DOHH2 (cell line): ENCODE measurements at regions not wholly inside any gene's neighbourhood (a gene's known extent, or its start where the extent isn't known, plus 50 kb on each side); places are given as distances from the start of the nearest gene placed in this dataset.

Experiments
- H3F3A ChIP-seq: fragments of 200-600 bp; sonication (generic), shearing (Covaris generic); 2 replicates; pipeline ENCODE4 v1.6.0; 2016; ENCODE audit warnings: antibody characterized with exemption, mild to moderate bottlenecking; ENCODE audit not compliant: control insufficient read depth, insufficient read depth
- H3K27ac ChIP-seq: fragments of 200-600 bp; sonication (generic); 2 replicates; pipeline ENCODE4 v1.5.1; 2014; ENCODE audit warnings: low read depth, mild to moderate bottlenecking, low read length, moderate library complexity
- H3K27me3 ChIP-seq: fragments of 200-600 bp; sonication (generic); 2 replicates; pipeline ENCODE4 v1.6.1; 2014; ENCODE audit warnings: mild to moderate bottlenecking, low read length, mixed read lengths; ENCODE audit not compliant: control insufficient read depth
- H3K36me3 ChIP-seq: fragments of 200-600 bp; sonication (generic); 2 replicates; pipeline ENCODE4 v1.6.1; 2014; ENCODE audit warnings: mild to moderate bottlenecking, low read length, moderate library complexity, mixed read lengths; ENCODE audit not compliant: control insufficient read depth
- H3K4me1 ChIP-seq: fragments of 200-600 bp; sonication (generic); 2 replicates; pipeline ENCODE4 v1.6.1; 2014; ENCODE audit warnings: mild to moderate bottlenecking, low read length, mixed read lengths; ENCODE audit not compliant: control insufficient read depth
- H3K4me2 ChIP-seq: fragments of 200-600 bp; sonication (generic); 2 replicates; pipeline ENCODE4 v1.6.0; 2014; ENCODE audit warnings: mild to moderate bottlenecking, low read length, moderate library complexity
- H3K4me3 ChIP-seq: fragments of 200-600 bp; sonication (generic); 2 replicates; pipeline ENCODE4 v1.5.1; 2014; ENCODE audit warnings: mild to moderate bottlenecking, low read length, mixed read lengths
- H3K79me2 ChIP-seq: fragments of 200-600 bp; sonication (generic); 2 replicates; pipeline ENCODE4 v1.6.1; 2014; ENCODE audit warnings: mild to moderate bottlenecking, low read length, mixed read lengths; ENCODE audit not compliant: control insufficient read depth
- H3K9me2 ChIP-seq: fragments of 200-600 bp; sonication (generic); replicated peaks from 2 replicates; pipeline ENCODE4 v1.6.1; 2014; ENCODE audit warnings: mild to moderate bottlenecking, low read length, mixed read lengths; ENCODE audit not compliant: control insufficient read depth
- H3K9me3 ChIP-seq: fragments of 200-600 bp; sonication (generic); 2 replicates; pipeline ENCODE4 v1.6.1; 2014; ENCODE audit warnings: antibody characterized with exemption, low read length, mixed read lengths; ENCODE audit not compliant: control insufficient read depth, insufficient read depth
- H4K20me1 ChIP-seq: fragments of 200-600 bp; sonication (generic); 2 replicates; pipeline ENCODE4 v1.6.0; 2014; ENCODE audit warnings: low read depth, mild to moderate bottlenecking, antibody characterized with exemption, low read length, moderate library complexity; ENCODE audit not compliant: control insufficient read depth, insufficient read depth
- CTCF ChIP-seq: fragments of 200-600 bp; sonication (generic); IDR thresholded peaks from one replicate; pipeline ENCODE4 v1.5.1; 2014; ENCODE audit warnings: antibody characterized with exemption, mild to moderate bottlenecking, low read depth, low read length; ENCODE audit not compliant: poor library complexity, severe bottlenecking
- EZH2phosphoT487 ChIP-seq: fragments of 200-600 bp; sonication (generic); IDR thresholded peaks from 2 replicates; pipeline ENCODE4 v1.6.1; 2017; ENCODE audit warnings: borderline replicate concordance, mild to moderate bottlenecking, antibody characterized with exemption, low read length, moderate library complexity, mixed read lengths

- TF ChIP-seq EZH2phosphoT487 (no peak), CTCF (no peak)
- no peaks in the 10 kb centered on the region for H4K20me1 ChIP-seq
- no peaks in the 10 kb centered on the region for H3K4me1 ChIP-seq
- no peaks in the 10 kb centered on the region for H3K9me2 ChIP-seq
- H3K4me2 ChIP-seq, result no peak overlapping the region
- H3K36me3 ChIP-seq, result no peaks in the 10 kb centered on the region
- H3K9me3 ChIP-seq, result no peaks in the 10 kb centered on the region
- H3K27ac ChIP-seq, result no peak overlapping the region
- H3K27me3 ChIP-seq, result no peaks in the 10 kb centered on the region
- no peaks in the 10 kb centered on the region for H3F3A ChIP-seq
- H3K4me3 ChIP-seq, result no peak overlapping the region
- H3K79me2 ChIP-seq, result no peaks in the 10 kb centered on the region
These were observed 522.3 kb downstream of the MED13L start for GRCh38 chr12:115755061-115755724.

GRCh38 chr12:115752913-115753726 lies 524.4 kb downstream of the MED13L start:
- no peaks in the 10 kb centered on the region for H3K36me3 ChIP-seq
- no peaks in the 10 kb centered on the region for H3F3A ChIP-seq
- no peaks in the 10 kb centered on the region for H3K79me2 ChIP-seq
- TF ChIP-seq EZH2phosphoT487, result no peak
- peak; percentile 48 for TF ChIP-seq CTCF
- H3K4me2 ChIP-seq, result no peak overlapping the region
- H3K9me3 ChIP-seq, result no peaks in the 10 kb centered on the region
- no peak overlapping the region for H3K27ac ChIP-seq
- H3K4me3 ChIP-seq, result no peak overlapping the region
- H4K20me1 ChIP-seq, result no peaks in the 10 kb centered on the region
- H3K9me2 ChIP-seq, result no peaks in the 10 kb centered on the region
- no peaks in the 10 kb centered on the region for H3K4me1 ChIP-seq
- H3K27me3 ChIP-seq, result no peaks in the 10 kb centered on the region

- TF ChIP-seq EZH2phosphoT487, result no peak
- TF ChIP-seq CTCF, result no peak
- no peaks in the 10 kb centered on the region for H3K36me3 ChIP-seq
- no peaks in the 10 kb centered on the region for H4K20me1 ChIP-seq
- no peak overlapping the region for H3K27ac ChIP-seq
- H3K79me2 ChIP-seq, result no peaks in the 10 kb centered on the region
- no peaks in the 10 kb centered on the region for H3K9me3 ChIP-seq
- no peaks in the 10 kb centered on the region for H3K27me3 ChIP-seq
- H3K9me2 ChIP-seq, result no peaks in the 10 kb centered on the region
- H3F3A ChIP-seq, result no peaks in the 10 kb centered on the region
- H3K4me3 ChIP-seq, result no peak overlapping the region
- H3K4me2 ChIP-seq, result no peak overlapping the region
- no peaks in the 10 kb centered on the region for H3K4me1 ChIP-seq
These were observed 525.3 kb downstream of the MED13L start for GRCh38 chr12:115752156-115752555.
